HG03175 (cell line): ENCODE measurements at regions not wholly inside any gene's neighbourhood (a gene's known extent, or its start where the extent isn't known, plus 50 kb on each side); places are given as distances from the start of the nearest gene placed in this dataset.
"Not testable (repeated sequence)": the region's sequence is repeated elsewhere in the genome, so short reads cannot be mapped to it uniquely, and the experiment has no call there.

Experiments used
- ATAC-seq: cut with Tn5 transposase; IDR thresholded peaks from one replicate; pipeline ENCODE4 v1.9.1; 2021; ENCODE audit warnings: mild to moderate bottlenecking, moderate library complexity; ENCODE audit not compliant: unreplicated experiment

DNA sequence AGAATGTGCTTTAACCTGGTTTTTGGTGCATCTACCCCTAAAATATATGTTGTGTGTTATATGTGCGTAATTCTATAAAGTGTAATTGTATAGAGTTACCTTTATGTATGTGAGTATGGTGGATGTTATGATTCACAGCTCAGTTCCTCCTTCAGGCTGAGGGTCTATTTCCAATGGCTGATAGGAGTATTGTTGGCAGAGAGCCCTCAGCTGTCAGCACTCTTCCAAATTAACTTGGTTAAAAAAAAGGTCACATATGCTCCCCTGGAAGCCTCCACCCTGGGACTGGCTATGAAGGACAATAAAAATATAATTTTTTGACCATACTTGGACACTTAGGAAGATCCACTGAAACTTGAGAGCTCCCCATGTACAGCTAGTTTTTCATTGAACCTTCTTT lies 250.4 kb upstream of the CDH12 start:
- no peak for ATAC-seq

DNA sequence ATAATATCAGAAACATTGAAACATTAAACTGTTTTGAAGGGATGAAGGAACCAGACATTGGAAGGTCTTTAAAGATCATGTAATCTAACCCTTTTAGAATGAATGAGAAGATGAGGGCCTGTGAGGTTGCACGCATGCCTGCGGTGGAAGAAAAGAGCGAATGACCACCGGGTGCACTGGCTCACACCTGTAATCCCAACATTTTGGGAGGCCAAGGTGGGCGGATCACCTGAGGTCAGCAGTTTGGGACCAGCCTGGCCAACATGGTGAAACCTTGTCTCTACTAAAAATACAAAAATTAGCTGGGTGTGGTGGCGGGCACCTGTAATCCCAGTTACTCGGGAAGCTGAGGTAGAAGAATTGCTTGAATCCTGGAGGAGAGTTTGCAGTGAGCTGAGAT lies 242.3 kb upstream of the CDH12 start:
- not testable (repeated sequence) for ATAC-seq

DNA sequence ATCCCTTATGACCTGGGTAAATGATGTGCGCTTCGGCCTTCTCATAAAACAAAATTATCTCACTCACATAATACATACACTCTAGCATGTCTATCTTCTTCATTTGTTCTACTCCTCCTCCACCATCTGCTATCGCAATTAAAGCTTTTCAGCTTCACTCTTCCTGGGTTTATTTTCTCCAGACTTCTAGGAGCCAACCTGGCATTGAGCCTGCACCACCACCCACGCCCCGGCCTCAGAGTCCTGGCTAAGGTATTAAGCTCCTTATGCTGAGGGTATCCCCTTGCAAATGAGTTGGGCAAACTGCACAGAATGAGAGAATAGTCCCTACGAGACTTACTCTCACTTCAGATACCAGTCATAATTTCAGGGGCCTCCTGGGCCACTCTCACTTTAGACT lies 236.1 kb upstream of the CDH12 start:
- ATAC-seq: no peak

DNA sequence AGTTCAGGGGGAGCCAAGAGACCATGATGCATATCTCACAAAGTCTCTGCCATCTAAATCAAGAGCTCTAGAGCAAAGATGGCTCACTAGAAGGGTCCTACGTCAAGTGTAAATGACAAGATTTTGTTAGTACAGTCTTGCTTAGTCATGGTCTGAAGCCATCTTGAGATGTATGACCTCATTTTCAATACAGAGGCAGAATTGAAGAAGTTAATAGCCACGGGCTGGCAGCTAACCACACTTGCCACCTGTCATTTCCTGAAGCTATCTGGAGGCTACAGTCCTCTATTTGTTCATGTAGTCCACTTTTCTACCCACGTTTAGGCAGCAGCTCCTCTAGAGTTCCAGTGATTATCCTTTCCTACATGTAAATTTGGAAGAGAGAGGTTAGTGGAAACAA lies 231.7 kb upstream of the CDH12 start:
- ATAC-seq: peak; percentile 62

DNA sequence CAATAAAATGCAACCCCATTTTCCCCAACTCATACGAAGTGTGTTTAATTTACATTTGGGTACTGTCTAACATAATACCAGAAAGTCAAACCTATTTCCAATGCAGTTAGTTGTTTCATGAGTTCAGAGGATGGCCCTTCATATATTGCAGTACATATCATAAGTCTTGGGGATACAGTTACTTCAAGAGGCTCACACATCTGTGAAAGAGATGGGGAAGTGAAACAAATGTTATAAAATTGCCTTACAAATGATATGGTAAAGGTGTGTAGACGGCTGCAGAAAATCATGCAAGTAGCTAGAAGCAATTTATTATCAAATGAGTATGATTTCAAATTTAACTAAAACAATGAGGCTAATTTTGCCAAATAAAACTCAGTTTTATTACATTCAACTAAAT lies 219.0 kb upstream of the CDH12 start:
- ATAC-seq: peak; percentile 55

DNA sequence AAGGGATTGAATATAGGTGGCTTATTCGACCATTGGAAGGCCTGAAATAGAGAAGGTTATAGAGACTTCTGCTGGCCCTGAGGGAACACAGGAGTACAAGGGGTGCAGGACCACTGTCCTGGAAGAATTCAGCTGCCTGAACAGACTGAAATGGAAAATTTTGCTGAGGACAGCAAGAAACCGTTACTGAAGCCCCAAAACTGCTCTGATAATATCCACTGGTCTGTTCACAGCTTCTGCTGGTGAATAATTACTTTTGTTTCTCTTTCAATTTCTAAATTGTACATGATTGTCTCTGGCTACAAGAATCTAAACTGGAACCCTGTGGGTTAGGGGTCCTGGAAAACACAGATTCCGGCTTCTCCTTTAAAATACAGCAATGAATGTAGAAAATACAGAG lies 218.5 kb upstream of the CDH12 start:
- peak; percentile 59 for ATAC-seq

DNA sequence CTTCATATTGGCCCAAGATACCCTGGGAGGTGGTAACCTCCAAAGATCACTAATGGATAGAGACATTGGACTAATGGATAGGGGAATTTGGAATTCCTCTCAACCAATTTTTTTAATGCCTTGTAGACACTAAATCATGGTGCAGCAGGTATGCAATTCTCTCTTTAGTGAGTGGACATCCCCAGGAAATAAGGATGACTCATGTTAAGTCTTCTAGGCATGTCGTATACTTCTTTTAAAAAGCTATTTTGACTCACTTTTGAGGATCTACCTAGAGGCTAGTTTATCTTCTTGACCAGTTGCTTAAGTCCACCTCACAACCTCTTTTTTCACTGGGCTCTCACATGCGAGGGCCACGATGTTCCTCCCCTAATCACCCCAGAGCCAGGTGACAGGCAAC lies 211.6 kb upstream of the CDH12 start:
- no peak for ATAC-seq

DNA sequence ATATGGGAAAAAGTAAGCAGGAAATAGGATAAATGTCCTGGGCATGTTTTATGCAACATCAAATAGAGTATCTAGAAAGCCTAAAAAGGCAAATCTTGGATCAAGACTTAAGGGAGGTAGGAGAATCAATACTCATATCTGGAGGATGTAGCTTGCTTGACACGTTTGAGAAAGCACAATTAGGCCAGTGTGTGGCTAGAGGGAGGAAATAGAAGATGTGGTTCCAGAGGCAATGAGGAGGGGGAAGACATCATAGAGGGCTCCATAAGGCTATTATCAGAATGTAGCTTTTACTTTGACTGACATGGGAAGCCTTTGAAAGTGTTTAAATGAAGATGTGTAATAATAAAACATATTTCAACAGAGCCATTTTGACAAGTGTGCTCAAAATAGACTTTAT lies 200.7 kb upstream of the CDH12 start:
- no peak for ATAC-seq

DNA sequence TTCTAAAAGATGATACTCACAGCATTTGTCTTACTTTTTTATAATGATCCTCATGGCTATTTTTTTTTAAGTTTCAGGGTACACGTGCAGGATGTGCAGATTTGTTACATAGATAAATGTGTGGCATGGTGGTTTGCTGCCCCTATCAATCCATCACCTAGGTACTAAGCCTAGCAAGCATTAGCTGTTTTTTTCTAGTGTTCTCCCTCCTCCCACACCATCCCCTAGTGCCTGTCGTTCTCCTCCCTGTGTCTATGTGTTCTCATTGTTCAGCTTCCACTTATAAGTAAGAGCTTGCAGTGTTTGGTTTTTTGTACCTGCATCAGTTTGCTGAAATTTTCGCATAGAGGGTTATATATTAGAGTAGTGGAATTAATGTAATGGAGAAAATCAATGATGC lies 189.1 kb upstream of the CDH12 start:
- ATAC-seq: no peak

DNA sequence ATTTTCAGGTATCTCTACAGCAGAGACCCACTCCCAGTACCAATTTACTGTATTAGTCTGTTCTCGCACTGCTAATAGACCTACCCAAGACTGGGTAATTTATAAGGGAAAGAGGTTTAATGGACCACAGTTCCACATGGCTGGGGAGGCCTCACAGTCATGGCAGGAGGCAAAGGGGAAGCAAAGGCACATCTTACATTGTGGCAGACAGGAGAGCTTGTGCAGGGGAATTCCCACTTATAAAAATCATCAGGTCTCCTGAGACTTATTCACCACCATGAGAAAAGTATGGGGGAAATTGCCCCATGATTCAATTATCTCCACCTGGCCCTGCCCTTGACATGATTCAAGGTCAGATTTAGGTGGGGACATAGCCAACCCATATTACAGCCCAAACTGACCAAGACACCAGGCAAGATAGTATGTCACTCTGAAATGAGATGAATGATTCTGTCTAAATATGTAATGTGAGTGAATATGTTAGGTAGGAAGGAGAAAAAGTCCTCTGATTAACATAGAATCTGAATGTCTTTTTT lies 182.5 kb upstream of the CDH12 start:
- no peak for ATAC-seq

DNA sequence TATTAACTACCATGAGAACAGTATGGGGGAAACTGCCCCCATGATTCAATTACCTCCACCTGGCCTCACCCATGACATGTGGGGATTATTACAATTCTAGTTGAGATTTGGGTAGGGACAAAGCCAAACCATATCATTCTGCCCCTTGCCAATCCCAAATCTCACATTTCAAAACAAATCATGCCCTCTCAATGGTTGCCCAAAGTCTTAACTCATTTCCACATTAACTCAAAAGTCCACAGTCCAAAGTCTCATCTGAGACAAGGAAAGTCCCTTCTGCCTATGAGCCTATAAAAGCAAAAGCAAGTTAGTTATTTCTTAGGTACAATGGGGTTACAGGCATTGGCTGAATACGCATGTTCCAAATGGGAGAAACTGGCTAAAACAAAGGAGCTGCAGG lies 180.7 kb upstream of the CDH12 start:
- ATAC-seq: no peak

DNA sequence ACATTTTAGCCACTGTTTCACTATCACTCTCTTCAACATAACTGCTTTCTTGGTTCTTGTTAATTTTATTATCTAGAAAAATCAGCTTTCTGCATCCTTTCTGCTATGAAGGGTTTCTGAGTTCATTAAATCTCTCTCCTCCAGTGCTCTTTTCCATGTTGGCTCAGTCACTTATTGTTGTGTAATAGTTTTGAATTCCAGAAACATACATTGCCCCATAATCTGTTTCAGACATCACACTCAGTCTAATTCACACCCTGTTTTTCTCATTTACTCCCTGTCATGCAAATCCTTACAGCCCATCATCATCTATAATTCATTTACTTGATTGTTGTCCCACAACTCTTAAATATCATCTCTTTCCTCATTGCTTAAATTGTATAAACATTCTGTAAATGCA lies 176.1 kb upstream of the CDH12 start:
- ATAC-seq: no peak

DNA sequence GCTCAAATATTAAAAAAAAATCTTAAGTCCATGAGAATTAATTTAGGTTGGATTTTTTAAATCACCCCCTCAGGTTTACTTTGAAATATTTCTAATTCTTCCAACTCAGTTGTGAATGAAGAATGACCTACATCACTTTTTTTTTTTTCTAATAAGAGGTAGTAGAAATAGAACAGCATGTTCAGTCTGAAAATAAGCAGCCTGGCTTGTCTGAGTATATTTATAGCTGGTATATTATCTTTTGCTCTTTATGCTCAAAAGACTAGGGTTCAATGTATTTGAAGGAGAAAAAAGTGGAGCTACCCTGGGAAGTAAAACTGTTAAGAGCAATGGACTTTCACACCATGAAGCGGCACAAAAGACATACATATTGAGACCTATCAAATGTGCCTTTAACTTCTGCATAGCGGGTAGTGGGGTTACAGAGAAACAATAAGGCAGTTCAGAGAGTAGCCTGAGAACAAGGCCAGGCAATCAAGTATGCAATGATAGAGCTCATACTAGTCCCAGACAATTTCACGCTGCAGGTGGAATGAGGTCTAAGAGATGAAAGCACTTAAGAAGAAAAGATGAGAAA lies 175.4 kb upstream of the CDH12 start:
- no peak for ATAC-seq

DNA sequence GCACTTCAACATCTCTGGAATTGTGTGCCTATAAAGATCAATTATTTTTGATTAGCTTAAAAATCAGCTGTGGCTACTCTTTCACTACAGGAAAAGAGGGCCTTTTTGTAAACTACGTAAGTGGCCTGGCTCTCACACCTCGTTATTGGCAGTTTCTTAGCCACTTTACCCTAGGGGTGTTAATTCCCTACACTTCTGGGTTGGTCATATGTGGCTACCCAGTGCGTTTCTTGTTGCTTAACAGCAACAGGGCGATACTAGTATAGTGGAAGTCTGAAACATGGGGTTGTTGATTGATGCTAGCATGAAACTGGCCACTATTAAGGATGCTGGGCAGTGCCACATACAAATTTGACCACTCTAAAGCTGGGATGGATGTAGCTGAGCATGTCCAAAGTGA lies 174.7 kb upstream of the CDH12 start:
- no peak for ATAC-seq

DNA sequence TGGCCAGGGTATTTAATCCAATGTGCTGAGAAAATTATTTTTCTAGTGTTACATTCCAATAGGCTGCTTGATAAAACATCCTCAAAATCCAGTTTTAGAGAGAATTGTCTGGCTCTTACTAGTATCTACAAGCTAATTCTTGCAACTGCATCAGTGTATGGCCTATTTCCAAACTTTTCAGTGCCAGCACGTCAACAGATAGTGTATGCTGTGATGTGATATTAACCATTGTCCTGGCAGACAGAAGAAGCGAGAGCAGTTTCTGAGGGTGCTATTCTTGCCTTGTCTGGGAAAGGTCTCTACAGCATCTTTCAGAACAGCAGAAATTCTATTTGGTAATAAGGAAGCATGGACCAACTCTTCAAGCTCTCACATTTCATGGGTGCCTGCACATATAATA lies 174.2 kb upstream of the CDH12 start:
- ATAC-seq: no peak

DNA sequence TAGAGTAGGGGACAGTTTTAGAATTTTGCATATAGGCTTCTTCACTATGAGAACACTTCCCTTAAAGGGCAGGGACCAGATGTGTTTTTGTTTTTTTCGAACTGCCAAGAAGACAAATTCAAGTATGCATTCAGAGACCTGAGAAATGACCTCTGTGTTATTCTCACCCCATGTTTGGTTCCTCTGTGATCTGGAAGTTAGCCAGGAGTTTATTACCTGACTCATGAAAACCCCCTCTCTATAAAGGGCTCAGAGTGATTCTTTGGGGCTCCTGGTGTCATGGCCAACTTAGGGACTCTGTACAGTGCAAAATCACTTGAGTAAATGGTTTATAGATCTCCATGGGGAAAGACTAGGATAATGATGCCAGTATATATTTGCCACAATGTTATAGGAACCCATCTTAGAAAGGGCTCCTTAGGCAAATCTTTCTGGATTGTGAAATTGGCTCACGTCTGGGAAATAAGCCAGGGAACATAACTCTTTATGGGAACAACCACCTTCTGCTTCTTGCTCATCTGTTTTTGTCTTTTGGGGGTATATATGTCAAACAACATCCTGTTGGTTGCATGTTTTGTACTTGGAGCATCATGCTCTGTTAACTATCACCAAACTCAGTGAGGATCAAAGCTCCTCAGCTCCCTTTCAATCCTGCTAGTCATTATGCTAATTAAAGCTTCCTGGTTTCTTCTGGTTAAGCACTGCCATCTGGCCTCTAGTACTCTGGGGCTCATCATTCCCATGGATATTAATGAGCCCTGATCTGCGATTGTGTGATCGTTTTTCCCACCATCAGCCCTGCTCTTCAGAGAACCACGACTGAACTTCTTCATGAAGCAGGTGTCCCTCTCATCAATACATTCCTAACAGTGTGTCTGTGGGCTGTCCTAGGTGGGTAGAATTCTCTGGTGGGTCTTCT lies 173.4 kb upstream of the CDH12 start:
- ATAC-seq: no peak

DNA sequence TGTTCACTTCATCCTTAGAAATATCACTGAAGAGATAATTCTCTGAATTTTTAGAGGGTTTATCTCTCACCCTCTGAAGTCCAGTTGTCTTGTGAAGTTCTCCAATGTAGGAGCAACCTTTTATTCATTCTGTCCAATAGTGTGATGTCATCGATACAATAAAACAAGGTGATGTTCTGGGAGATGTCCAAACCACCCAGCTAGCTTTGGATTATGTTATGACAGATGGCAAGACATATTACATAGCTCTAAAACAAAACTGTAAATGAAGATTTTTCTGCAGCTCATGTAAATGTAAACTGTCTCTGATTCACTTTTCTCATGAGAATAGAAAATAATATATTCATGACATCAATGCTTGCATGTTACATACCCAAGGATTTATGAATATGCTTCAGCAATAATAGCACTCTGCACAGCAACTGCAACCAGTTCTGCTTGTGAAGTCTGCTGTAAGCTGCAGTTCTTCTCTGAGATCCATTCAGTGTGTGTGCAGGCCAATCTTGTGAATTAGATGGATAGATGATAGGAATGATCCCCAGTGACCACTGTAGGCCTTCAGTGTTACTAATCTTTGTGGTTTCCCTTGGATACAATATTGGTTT lies 172.6 kb upstream of the CDH12 start:
- no peak for ATAC-seq

DNA sequence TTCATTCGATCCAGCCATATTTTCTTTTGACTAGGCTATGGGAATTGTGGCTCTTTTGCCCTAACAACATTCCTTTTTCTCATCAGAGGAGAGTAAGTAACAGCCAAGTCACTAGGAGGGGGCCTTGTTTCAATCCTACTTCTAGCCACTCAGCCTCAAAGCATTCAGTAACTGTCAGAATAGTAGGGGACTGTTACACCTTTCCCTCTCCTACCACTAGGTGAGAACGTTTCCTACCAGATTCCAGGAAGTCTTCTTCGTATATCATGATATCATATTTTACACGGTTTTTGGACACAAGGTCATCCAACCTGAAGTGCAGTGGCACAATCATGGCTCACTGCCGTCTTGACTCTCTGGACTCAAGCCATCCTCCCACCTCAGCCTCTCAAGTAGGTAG lies 171.3 kb upstream of the CDH12 start:
- ATAC-seq: no peak

DNA sequence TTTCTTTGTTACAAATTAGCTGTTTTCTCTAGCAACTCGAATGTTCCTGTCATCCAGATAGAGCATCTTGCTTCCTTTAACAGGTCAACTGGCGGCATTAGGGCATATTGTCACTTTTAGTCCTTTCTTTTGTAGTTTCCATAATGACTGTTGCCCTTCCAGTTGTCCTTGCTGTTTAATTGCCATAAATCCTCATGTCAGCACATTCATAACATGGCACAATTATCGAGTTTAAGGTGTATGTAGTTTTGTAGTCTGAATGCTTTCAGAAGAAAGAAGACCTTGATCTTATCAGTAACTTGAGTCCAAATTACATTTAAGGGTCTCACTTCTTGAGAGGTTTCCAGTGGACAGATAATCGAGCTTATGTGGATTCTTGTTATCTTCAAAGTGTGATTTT lies 161.7 kb upstream of the CDH12 start:
- ATAC-seq: no peak

DNA sequence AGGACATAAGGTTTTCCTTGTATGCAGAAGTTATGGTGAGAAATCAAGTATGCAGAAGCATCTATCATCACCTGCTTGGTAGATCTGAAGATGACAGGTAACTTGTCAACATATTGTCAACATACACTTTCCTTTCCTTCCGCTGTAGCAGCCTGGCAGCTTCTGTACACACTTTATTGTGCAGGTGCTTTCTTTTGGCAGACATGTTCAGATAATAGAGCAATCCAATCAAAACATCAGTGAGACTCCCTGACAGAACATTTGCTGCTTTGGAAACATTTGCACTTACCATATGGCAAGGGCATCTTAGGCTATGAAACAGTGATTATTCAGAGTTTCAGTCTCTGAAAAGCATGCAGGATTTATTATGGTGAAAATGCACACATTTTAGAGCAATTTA lies 161.1 kb upstream of the CDH12 start:
- no peak for ATAC-seq

DNA sequence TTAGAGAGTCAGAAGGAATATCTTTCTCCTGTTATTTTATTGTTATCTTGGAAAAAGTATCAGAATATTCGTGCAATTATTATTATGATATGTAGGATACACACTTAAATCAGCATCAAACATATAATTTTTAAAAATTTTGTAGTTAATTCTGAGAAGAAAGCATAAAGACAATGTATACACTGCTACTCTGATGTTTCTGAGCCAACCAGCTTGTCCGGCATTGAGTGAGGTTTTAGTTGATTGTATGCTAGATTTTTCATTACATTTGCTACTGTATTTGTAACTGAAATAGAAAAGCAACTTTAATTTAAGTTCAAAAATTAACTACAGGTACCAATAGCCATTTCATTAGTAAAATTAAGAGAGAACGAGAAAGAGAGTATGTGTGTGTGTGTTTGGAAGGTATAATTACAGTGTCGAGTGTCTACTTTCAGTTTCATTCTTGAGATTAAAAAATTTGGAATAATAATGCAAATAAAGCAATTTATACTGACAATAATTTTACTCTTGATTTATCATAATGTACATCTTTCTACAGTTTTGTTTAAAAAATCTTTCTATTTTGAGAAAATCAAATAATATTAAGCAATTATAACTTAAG lies 160.4 kb upstream of the CDH12 start:
- no peak for ATAC-seq

DNA sequence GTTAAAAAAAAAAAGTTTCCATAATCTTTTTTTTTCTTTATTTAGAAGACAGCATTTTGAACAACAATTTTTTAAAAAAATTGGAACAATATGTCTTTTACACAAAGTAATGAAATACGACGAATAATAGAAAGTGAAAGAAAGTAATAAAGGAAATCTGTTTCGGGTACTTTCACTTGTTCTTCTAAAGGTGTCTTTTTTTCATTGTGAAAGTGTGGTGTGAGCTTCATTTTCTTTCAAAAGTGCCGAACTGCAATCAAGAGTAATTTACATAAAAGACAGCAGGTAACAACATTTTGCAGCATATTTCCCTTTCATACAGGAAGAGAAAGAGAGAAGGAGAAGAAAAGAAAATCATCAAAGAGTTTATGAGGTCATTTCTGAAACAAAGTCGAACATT lies 159.7 kb upstream of the CDH12 start:
- ATAC-seq: peak; percentile 73
